ENCODE measurements at regions not wholly inside any gene's neighbourhood (a gene's known extent, or its start where the extent isn't known, plus 50 kb on each side); places are given as distances from the start of the nearest gene placed in this dataset.
"Not testable (repeated sequence)": the region's sequence is repeated elsewhere in the genome, so short reads cannot be mapped to it uniquely, and the experiment has no call there.

DNA sequence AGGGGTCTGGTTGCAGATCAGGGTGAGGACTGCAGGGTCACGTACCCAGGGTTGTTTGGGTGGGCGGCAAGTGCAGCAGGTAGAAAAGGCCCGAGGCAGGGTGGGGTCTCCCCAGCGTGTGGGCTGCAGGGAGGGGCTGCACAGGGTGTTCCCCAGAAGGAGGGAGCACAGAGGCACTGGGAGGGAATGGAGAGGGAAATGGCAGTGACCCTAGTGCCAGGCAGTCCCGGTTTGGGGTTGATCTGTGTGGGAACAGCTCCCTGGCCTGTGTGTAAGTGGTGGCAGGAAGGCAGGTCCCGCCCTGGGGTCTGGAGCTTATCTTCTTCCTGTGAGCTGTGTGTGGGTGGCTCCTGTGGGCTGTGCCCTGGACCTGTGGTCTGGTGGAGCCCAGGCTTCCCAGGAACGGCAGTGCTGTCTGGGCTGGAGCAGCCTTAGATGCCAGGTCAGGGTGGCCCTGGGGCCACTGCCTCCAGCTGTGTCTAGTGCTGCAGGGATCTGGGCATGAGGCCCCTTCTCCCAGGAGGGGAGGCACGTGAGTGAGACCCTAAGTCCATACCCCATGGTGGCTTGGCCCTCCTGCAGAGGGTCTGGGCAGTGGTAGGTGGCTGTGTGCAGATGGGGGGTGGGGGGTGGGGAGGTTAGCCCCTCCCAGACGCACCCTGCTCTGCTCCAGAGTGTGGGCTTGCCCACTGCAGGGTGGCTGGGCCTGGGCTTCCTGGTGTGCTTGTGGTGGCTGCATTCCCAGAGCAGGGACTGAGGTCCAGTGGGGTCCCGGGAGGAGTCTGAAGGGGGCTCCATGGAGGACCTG, 363.5 kb downstream of the TMEM121 start:
- no peak for DNase-seq (ENCODE audit: low spot score)

DNA sequence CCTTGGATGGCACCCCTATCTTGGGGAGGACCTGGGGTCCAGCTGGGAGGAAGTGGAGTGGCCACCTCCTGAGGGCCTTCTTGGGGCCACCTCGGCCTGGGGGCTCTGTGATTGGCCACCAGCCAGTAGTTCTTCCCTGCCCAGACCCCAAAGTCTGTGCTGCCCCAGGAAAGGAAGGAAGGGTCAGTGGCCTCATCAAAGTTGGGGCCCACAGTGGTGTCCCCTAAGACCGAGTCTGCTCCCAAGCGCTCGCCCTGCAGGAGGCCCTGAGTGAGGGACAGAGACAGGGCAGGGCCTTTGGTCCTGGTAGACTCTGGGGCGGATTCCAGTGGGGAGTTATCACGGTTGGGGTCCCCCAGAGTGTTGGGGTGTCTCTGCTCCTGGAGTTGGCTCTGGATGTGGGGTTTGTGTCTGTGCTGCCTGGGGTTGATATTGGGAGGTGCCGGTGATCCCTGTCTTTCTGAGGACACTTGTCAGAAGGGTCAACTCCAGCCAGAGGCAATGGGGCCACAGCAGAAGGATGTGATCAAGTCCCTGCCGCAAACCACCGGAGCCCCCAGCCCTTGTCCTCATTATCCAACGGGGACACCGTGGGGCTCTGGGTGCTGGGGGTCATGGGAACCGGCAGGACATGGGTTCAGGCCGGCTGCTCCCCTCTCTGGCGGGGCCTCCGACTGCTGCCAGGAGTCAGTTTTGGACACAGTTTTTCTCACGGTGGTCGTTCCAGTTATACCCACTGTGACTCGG, 364.3 kb downstream of the TMEM121 start:
- DNase-seq (ENCODE audit: low spot score): no peak

DNA sequence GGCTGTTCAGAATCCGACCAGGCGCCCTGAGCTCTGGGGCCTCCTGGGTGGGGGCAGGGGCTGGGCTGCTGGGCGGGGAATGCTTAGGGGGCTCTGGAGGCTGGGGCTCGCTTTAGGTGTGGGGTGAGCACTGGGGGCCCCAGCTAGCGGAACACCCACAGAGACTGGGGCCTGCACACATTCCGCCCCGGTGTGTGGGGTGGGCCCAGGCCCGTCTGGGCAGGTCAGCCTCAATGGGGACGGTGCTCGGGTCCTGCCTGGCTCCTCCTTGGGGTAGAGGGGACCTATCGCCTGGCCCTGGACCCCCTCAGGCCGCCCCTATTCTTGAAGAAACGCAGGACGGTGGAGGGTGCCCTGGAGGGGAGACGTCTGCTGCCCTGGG, 364.8 kb downstream of the TMEM121 start:
- DNase-seq (ENCODE audit: low spot score): no peak

DNA sequence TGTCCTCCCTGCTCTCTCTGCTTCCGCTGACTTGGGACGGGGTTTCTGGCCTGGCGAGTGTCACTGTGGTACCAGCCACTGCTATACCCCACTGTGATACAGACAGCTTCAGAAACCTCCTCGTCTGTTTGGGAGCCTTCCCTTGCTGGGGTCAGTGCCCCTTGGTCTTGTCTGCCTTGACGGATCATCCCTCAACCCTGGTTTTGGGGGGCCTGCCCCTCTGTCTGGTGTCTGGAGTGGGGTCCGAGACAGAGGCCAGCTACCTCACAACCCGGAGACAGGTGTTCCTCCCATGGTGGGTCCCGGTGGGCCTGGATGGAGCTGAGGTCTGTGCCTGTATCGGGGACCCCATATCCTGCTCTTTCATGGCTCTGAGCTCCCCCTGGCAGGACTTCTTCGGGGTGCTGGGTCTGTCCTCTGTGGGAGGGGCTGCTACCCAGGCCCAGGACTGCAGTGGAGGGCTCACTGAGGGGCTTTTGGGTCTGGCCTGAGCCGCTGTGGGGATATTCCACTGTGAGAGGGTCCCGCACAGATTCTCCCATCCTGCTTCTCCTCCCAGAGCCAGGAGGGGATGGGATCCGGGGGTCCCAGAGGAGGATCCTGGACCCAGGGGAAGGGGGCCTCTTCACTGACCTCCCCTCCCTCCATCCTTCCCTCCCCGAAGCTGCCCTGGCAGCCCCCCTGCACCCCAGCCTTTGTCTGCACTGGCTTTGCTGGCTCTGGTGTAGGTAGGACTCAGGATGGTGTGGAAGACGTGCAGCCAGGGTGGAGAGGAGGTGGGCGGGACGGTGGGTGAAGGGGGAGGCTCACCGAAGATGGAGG, 365.5 kb downstream of the TMEM121 start:
- DNase-seq (ENCODE audit: low spot score): no peak

DNA sequence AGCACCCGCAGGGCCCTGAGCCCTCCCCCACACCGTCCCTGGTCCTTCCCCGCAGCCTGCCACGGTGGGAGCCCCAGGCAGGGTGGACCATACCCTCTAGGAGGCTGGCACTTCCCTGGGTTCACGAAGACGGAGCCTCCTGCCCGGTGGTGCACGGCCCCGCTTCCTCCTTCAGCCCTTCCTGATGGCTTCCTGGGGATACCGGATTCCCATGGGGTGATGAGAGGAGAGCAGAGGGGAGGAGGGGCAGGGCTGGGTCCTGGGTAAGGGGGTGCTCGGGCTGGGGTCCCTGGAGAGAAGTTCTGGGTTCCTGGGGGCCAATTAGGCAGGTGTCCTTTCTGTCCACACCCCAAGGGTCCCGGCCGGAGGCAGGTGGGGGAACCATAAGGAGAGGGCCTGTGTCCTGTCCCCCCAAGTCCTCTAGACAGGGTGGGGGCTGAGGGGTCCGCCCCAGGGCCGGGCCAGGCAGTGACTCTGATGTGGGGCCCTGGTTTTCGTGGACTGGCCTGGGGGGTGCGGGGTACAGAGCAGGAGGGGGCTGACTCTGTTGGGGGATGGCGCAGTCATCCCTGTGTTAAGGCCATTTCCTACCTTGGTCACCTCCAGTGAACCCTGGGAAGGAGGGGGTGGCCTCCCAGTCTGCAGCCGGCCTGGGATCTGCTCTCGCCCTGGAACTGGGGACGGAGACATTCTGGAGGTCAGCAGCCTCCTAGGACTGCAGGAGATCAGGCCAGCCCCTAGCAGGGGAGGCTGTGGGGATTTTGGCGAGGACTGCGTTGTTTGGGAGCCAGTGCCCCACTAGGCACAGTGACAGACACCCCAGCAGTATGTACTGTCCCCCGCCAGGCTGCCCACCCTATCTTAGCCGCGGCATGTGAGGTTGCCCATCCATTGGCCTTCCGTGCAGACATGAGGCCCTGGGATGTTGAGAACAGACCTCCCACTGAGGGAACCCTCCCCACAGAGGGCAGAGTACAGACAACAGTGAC, 366.4 kb downstream of the TMEM121 start:
- not testable (repeated sequence) for DNase-seq (ENCODE audit: low spot score)

DNA sequence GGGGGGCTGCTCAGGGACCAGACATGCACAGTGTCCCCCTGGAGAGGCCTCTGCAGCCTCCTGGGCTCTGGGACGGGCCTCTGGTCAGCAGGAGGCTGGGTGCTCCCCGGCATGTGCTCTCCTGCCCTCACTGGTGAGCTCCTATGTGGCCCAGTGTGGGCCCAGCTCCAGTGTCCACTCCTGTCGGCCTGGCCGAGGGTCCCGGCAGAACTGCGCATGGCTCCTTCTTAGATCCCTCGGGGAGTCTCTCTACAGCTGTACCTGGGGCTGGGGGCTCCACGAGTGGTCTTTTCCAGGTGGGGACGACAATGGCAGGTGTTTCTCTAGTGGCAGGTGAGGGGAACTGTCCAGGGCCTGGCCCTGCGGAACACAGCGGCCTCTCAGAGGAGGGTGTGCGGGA, 367.3 kb downstream of the TMEM121 start:
- not testable (repeated sequence) for DNase-seq (ENCODE audit: low spot score)

DNA sequence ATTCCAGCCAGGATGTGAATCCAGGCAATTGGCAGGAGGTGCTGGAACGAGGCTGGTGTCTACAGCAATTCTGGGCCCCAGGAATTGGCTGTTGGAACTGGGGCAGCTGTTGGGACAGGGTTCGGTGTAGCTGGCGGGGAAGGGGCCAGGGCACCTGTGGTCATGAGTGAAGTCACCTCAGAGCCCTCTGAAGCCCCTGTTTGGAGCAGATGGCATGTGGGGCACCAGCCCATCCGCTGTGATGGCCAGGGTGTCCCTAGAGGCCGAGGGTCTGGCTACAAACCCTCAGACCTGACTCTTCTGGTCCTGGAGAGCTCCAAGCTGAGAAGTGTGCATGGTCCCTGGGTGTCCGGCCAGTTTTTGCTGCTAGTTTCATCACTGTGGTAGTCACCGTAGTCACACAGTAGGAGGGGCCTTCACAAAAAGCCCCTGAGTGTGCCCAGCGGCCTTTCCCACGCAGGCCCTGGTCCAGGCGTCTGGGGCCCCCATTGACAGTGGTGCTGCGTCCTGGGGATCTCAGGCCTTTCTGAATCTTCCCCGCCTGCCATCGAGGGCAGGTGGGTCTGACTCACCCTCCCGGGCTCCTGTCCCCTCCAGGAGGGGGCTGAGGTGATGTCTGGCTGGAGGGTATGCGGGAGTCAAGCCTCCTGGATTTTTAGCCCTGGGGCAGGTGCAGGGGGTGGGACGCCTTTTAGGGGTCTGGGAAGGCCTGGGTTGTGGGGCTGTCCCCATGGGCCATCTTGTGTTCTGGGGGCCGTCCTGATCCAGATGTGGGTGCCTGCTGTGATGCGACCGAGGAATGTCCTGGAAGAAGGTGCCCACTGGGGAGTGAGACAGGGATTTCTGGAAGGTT, 368.0 kb downstream of the TMEM121 start:
- no peak for DNase-seq (ENCODE audit: low spot score)

DNA sequence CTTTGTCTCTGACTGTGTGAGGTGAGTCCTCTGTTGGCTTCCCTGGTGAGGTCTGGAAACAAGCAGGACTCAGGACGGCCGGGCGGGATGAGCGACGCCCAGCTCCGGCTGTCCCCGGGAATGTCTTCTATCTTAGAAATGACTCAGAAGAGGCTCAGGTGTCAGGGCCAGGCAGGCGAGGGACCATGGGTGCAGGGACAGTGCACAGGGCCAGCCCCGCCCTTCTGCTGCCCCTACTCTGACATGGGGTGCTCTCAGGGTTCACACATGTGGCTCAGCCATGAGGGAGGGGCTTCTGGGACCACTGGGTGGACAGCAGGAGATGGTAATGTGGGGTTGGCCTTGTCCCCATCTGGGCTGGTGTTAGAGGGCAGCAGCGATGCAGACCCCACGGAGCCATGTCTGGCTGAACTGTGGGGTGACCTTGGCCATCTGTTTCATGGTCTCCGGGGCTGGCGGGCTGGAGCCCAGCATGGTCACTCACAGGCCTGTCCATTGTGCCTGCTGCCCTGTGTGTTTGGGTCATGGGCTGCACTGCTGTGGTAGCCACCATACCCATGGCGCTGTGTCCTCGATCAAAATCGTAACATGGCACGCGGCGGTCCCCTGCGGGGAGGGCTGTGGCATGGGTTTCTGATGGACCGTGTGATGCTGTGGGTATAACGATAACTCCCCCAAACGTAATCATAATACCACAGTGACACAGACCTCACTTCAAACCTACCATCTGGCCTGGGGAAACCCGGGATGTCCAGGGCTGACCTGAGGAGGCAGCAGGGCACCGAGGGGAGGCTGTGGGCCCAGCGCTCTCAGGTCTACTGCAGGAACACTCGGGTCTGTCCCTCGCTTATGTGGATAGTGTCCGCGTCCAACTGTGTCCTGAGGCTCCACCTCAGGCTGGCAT, 368.8 kb downstream of the TMEM121 start:
- no peak for DNase-seq (ENCODE audit: low spot score)

DNA sequence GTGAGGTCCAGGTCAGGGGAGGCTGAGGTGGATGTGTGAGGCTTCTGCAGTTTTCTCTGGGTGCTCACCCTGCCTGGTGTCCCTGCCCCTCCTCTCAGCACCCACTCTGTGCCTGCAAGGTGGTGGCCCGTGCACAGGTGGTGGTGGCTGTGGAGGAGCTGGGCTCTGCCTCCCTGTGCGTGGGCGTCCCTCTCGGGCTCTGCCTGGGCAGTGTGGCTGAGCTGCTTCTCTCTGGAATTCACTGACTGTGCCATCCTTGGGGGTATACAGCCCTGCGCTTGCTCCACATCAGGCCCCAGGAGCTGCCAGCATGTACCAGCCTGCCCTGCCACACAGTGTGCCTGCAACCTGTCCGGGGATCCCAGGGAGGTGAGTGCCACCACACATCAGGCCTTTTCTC, 369.8 kb downstream of the TMEM121 start:
- not testable (repeated sequence) for DNase-seq (ENCODE audit: low spot score)

DNA sequence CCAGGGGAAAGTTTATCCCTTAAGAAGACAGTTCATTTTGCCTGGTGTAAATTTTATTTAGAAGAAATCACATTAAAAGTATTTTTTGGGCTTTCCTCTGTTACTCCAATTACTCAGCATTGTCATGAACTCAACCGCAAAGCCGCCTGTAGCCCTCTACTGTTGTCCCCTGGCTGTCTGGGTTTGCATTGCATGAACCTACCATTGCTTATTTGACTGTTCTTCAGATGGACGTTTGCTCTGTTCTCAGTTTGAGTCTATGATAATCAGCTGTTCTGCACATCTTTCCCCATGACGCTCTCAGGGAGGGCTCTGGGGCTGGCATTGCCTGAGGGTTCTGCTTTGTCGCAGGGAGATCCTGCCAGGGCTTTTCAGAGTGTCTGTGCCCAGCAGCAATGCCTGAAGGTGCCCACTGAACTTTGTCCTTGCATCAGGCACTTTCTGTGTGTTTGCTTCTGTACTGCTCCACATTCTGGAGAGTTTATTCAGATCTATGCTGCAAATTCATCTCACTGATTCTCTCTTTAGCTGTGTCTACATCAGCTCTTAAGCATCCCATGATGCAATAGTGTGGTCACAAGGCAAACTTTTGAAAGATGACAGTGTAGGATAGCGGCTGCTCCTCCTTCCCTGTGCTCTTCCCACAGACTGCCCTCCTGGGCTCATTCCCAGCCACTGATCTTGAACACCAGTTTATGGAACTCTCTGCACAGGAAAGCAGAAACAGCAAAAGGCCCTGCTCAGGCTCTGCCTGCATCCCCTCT, 370.8 kb downstream of the TMEM121 start:
- not testable (repeated sequence) for DNase-seq (ENCODE audit: low spot score)

DNA sequence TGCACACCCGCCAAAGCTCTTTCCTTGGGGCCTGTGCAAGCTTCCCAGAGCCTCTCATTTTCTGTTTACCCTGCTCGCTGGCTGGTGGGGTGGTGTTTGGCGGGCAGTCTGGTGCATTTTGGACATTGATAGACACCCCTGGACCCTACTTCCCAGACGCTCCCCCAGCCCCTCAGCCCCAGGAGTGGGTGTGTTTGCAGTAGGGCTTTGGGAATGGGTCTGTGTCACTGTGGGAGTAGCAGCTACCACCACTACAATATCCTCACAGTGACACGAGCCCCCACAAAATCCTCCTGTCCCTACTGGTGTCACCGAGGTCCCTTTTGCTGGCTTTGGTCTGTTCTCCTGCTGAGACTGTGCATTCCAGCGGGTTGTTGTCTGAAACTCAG, 371.3 kb downstream of the TMEM121 start:
- no peak for DNase-seq (ENCODE audit: low spot score)

DNA sequence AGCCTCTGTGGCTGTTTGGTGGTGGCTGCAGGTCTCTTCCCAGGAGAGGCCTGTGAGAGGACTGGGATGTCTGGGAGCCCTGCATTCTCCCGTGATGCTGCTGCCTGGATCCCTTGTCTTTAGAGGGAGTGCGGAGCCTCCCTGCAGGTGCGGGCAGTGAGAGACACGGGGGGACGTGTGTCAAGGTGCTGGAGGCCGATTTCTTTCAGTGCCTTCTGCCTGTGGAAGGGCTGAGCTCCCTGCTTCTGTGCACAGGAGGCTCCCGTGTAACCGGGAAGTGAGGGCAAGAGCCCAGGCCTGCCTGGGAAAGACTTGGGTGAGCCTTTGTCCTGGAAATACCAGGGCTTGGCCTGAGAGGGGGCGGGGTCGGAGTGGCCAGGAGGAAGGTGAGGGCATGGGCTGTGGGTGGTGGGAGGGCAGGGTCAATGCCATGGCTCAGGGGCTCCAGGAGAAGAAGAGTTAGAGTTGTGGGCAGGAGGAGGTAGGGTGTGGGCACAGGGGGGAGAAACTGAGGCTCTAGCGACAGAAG, 372.2 kb downstream of the TMEM121 start:
- DNase-seq (ENCODE audit: low spot score): no peak

DNA sequence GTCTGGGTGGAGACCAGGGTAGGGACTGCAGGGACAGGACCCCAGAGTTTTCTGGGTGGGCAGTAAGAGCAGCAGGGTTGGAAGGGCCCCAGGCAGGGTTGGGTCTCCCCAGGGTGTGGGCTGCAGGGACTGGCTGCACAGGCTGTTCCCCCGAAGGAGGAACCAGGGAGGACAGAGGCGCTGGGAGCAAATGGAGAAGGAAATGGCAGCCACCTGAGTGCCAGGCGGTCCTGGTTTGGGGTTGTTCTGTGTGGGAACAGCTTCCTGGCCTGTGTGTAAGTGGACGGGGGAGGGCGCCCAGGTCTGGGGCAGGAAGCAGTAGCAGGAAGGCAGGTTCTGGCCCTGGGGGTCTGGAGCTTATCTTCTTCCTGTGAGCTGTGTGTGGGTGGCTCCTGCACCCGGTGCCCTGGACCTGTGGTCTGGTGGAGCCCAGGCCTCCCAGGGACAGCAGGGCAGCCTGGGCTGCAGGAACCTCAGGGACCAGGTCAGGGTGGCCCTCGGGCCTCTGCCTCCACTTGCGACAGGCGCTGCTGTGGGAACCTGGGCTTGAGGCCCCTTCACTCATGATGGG, 372.8 kb downstream of the TMEM121 start:
- DNase-seq (ENCODE audit: low spot score): no peak

DNA sequence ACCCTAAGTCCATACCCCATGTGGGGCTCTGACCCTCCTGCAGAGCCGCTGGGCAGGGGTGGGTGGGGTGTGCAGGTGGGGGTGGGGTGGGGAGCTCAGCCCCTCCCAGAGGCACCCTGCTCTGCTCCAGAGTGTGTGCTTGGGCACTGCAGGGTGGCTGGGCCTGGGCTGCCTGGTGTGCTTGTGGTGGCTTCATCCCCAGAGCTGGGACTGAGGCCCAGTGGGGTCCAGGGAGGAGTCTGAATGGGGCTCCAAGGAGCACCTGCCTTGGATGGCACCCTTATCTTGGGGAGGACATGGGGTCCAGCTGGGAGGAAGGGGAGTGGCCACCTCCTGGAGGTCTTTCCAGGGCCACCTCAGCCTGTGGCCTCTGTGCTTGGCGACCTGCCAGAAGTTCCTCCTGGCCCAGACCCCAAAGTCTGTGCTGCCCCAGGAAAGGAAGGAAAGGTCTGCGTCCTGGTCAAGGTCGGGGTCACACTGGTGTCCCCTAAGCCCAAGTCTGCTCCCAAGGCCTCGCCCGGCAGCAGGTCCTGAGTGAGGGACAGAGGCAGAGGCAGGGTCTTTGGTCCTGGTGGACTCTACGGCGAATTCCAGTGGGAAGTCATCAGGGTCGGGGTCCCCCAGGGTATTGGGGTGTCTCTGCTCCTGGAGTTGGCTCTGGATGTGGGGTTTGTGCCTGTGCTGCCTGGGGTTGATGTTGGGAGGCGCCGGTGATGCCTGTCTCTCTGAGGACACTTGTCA, 373.4 kb downstream of the TMEM121 start:
- DNase-seq (ENCODE audit: low spot score): no peak

DNA sequence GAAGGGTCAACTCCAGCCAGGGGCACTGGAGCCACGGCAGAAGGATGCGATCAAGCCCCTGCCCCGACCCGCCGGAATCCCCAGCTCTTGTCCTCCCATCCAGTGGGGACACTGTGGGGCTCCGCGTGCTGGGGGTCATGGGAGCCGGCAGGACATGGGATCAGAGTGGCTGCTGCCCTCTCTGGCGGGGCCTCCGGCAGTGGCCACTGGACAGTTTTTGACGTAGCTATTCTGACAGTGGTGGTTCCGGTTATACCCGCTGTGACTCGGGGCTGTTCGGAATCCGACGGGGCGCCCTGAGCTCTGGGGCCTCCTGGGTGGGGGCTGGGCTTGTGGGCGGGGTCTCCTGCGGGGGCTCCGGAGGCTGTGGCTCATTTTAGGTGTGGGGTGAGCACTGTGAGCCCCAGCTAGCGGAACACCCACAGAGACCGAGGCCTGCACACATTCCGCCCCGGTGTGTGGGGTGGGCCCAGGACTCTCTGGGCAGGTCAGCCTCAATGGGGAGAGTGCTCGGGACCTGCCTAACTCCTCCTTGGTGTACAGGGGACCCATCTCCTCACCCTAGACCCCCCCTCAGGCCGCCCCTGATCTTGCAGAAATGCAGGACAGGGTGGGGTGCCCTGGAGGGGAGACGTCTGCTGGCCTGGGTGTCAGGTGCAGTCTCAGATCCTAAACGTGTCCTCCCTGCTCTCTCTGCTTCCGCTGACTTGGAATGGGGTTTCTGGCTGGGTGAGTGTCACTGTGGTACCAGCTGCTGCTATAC, 374.2 kb downstream of the TMEM121 start:
- no peak for DNase-seq (ENCODE audit: low spot score)

DNA sequence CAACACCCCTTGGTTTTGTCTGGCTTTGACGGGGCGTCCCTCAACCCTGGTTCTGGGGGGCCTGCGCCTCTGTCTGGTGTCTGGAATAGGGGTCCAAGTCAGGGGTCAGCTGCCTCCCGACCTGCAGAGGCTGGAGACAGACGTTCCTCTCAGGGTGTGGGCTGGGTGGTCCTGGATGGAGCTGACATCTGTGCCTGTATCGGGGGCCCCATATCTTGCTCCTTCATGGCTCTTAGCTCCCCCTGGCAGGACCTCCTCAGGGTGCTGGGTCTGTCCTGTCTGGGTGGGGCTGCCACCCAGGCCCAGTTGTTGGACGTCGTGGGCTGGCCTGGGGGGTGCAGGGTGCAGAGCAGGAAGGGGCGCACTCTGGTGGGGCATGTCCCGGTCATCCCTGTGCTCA, 374.8 kb downstream of the TMEM121 start:
- no peak for DNase-seq (ENCODE audit: low spot score)
